SK-N-SH treated with all-trans-retinoic acid at 6 μM for 48 hours (cell line): ENCODE measurements at regions not wholly inside any gene's neighbourhood (a gene's known extent, or its start where the extent isn't known, plus 50 kb on each side); places are given as distances from the start of the nearest gene placed in this dataset.

Experiments
- ATAC-seq: fragments of 200-7000 bp; cut with Tn5 transposase; 3 replicates; pipeline ENCODE4 v1.9.1; 2020; ENCODE audit warnings: mild to moderate bottlenecking, moderate library complexity
- BACH2 ChIP-seq: fragments of 250-450 bp; sonication (Bioruptor Pico); IDR thresholded peaks from 2 replicates; pipeline ENCODE4 v1.9.0; 2021; ENCODE audit warnings: mild to moderate bottlenecking, borderline replicate concordance
- CREB5 ChIP-seq: fragments of 250-450 bp; sonication (Bioruptor Pico); IDR thresholded peaks from 2 replicates; pipeline ENCODE4 v1.5.1; 2020; ENCODE audit warnings: low read depth, mild to moderate bottlenecking, moderate library complexity
- CSRNP3 ChIP-seq: fragments of 250-450 bp; sonication (Bioruptor Pico); IDR thresholded peaks from 2 replicates; pipeline ENCODE4 v1.5.1; 2021; ENCODE audit warnings: mild to moderate bottlenecking, moderate library complexity
- ESRRG ChIP-seq: fragments of 250-450 bp; sonication (Bioruptor Pico); IDR thresholded peaks from 2 replicates; pipeline ENCODE4 v1.6.1; 2021; ENCODE audit warnings: mild to moderate bottlenecking
- GLIS3 ChIP-seq: fragments of 250-450 bp; sonication (Bioruptor Pico); IDR thresholded peaks from 2 replicates; pipeline ENCODE4 v1.5.0; 2020; ENCODE audit warnings: mild to moderate bottlenecking, moderate library complexity
- ISL1 ChIP-seq: fragments of 250-450 bp; sonication (Bioruptor Pico); IDR thresholded peaks from 2 replicates; pipeline ENCODE4 v2.1.2; 2022; ENCODE audit warnings: mild to moderate bottlenecking, moderate library complexity
- PATZ1 ChIP-seq: fragments of 250-450 bp; sonication (Bioruptor Pico); IDR thresholded peaks from 2 replicates; pipeline ENCODE4 v1.8.0; 2020; ENCODE audit warnings: mild to moderate bottlenecking, moderate library complexity, borderline replicate concordance
- POU6F1 ChIP-seq: fragments of 250-450 bp; sonication (Bioruptor Pico); IDR thresholded peaks from 2 replicates; pipeline ENCODE4 v1.8.0; 2021; ENCODE audit warnings: low read depth, mild to moderate bottlenecking, moderate library complexity, borderline replicate concordance
- PPARA ChIP-seq: fragments of 250-450 bp; sonication (Bioruptor Pico); IDR thresholded peaks from 2 replicates; pipeline ENCODE4 v1.5.0; 2020; ENCODE audit warnings: mild to moderate bottlenecking, borderline replicate concordance
- RARB ChIP-seq: fragments of 250-450 bp; sonication (Bioruptor Pico); IDR thresholded peaks from 2 replicates; pipeline ENCODE4 v1.8.0; 2021; ENCODE audit warnings: mild to moderate bottlenecking, moderate library complexity
- SNAI2 ChIP-seq: fragments of 250-450 bp; sonication (Bioruptor Pico); IDR thresholded peaks from 2 replicates; pipeline ENCODE4 v1.5.0; 2020; ENCODE audit warnings: mild to moderate bottlenecking, moderate library complexity
- TCF4 ChIP-seq: fragments of 250-450 bp; sonication (Bioruptor Pico); IDR thresholded peaks from 2 replicates; pipeline ENCODE4 v1.8.0; 2021; ENCODE audit warnings: mild to moderate bottlenecking, moderate library complexity, borderline replicate concordance
- TOX ChIP-seq: fragments of 250-450 bp; sonication (Bioruptor Pico); IDR thresholded peaks from 2 replicates; pipeline ENCODE4 v1.8.0; 2021; ENCODE audit warnings: mild to moderate bottlenecking, moderate library complexity, borderline replicate concordance
- ZC3H10 ChIP-seq: fragments of 250-450 bp; sonication (Bioruptor Pico); IDR thresholded peaks from 2 replicates; pipeline ENCODE4 v1.5.1; 2021; ENCODE audit warnings: mild to moderate bottlenecking, moderate library complexity
- ZFP3 ChIP-seq: fragments of 250-450 bp; sonication (Bioruptor Pico); IDR thresholded peaks from 2 replicates; pipeline ENCODE4 v1.5.0; 2020; ENCODE audit warnings: mild to moderate bottlenecking, moderate library complexity
- ZFP30 ChIP-seq: fragments of 450-650 bp; formaldehyde crosslinking; IDR thresholded peaks from 2 replicates; pipeline ENCODE4 v1.5.0; 2022; ENCODE audit warnings: mild to moderate bottlenecking, moderate library complexity
- ZNF565 ChIP-seq: fragments of 450-650 bp; formaldehyde crosslinking; conservative IDR thresholded peaks from 2 replicates; pipeline ENCODE4 v1.5.0; 2020; ENCODE audit warnings: low read depth, mild to moderate bottlenecking, moderate library complexity
- ZNF70 ChIP-seq: fragments of 450-650 bp; formaldehyde crosslinking; IDR thresholded peaks from 2 replicates; pipeline ENCODE4 v1.5.0; 2020; ENCODE audit warnings: mild to moderate bottlenecking, moderate library complexity
- ZNF8 ChIP-seq: fragments of 450-650 bp; formaldehyde crosslinking; IDR thresholded peaks from 2 replicates; pipeline ENCODE4 v1.5.0; 2020; ENCODE audit warnings: mild to moderate bottlenecking, moderate library complexity
- TF ChIP-seq, protein P1 (sequence below): fragments of 250-450 bp; sonication (Bioruptor Pico); IDR thresholded peaks from 2 replicates; pipeline ENCODE4 v1.5.0; 2020; ENCODE audit warnings: mild to moderate bottlenecking, moderate library complexity

DNA sequence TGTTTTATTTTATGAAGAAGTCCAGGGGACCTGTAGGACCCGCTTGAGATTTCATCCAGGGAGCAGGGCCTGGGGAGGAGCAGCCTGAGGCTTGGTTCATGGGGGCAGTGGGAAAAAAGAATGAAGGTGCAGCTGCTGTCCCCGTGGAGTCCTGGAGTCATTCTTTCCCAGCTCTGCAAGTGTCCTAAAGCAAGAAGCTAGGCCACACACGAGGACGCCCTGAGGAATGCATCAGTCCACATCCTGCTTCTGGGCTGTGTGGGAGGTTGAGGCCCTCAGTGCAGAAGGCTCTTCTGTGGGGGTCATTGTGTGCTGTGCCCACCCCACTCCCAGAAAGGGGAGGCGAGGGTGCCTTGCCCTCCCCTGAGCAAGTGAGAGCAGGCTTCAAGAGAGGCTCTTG is 179.9 kb upstream of the HS6ST1 start:
- no peak for TF ChIP-seq ZNF565
- no peak for TF ChIP-seq BACH2 (CRISPR knock-in tag)
- no peak for TF ChIP-seq ISL1
- TF ChIP-seq TOX (CRISPR knock-in tag): no peak
- no peak for TF ChIP-seq CSRNP3 (CRISPR knock-in tag)
- no peak for TF ChIP-seq ZNF8
- ATAC-seq: no peak

GRCh38 chr2:128499367-128500137 is 180.9 kb upstream of the HS6ST1 start:
- TF ChIP-seq PPARA (CRISPR knock-in tag): no peak
- TF ChIP-seq GLIS3 (CRISPR knock-in tag): no peak
- no peak for TF ChIP-seq ZFP3
- TF ChIP-seq CSRNP3 (CRISPR knock-in tag): no peak
- TF ChIP-seq ZFP30 (CRISPR knock-in tag): no peak
- TF ChIP-seq, protein P1, sequence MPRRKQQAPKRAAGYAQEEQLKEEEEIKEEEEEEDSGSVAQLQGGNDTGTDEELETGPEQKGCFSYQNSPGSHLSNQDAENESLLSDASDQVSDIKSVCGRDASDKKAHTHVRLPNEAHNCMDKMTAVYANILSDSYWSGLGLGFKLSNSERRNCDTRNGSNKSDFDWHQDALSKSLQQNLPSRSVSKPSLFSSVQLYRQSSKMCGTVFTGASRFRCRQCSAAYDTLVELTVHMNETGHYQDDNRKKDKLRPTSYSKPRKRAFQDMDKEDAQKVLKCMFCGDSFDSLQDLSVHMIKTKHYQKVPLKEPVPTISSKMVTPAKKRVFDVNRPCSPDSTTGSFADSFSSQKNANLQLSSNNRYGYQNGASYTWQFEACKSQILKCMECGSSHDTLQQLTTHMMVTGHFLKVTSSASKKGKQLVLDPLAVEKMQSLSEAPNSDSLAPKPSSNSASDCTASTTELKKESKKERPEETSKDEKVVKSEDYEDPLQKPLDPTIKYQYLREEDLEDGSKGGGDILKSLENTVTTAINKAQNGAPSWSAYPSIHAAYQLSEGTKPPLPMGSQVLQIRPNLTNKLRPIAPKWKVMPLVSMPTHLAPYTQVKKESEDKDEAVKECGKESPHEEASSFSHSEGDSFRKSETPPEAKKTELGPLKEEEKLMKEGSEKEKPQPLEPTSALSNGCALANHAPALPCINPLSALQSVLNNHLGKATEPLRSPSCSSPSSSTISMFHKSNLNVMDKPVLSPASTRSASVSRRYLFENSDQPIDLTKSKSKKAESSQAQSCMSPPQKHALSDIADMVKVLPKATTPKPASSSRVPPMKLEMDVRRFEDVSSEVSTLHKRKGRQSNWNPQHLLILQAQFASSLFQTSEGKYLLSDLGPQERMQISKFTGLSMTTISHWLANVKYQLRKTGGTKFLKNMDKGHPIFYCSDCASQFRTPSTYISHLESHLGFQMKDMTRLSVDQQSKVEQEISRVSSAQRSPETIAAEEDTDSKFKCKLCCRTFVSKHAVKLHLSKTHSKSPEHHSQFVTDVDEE (CRISPR knock-in tag): no peak
- no peak for TF ChIP-seq POU6F1 (CRISPR knock-in tag)
- no peak for TF ChIP-seq ZNF70 (CRISPR knock-in tag)
- no peak for TF ChIP-seq ESRRG (CRISPR knock-in tag)
- no peak for TF ChIP-seq TOX (CRISPR knock-in tag)
- TF ChIP-seq ISL1: no peak
- no peak for TF ChIP-seq SNAI2 (CRISPR knock-in tag)
- no peak for TF ChIP-seq RARB
- no peak for TF ChIP-seq BACH2 (CRISPR knock-in tag)
- no peak for TF ChIP-seq ZC3H10 (CRISPR knock-in tag)
- TF ChIP-seq TCF4 (CRISPR knock-in tag): no peak
- no peak for TF ChIP-seq CREB5 (CRISPR knock-in tag)
- no peak for TF ChIP-seq PATZ1 (CRISPR knock-in tag)
- TF ChIP-seq, all 23 proteins: peak for 0
- ATAC-seq: no peak
